Psoas muscle (tissue), 7 donors: ENCODE measurements at regions not wholly inside any gene's neighbourhood (a gene's known extent, or its start where the extent isn't known, plus 50 kb on each side); places are given as distances from the start of the nearest gene placed in this dataset.

Source experiments
- ATAC-seq, 4 donors: fragments of 200-7000 bp; cut with Tn5 transposase; one replicate each; pipeline ENCODE4 v1.9.1; 2020; ENCODE audit warnings: moderate library complexity in 3 of 4, mild to moderate bottlenecking in 2 of 4
- DNase-seq, 2 donors: peaks; one replicate each; pipeline ENCODE4 v3.0.0-alpha.2; 2020
- H3K27ac ChIP-seq: fragments of 200-600 bp; one replicate; pipeline ENCODE4 v1.8.0; 2022
- H3K27me3 ChIP-seq, 3 donors: fragments of 200-600 bp in 1 of 3; one replicate each; pipeline versions ENCODE4 v1.6.1 to v1.8.0; 2013 to 2022; ENCODE audit warnings: low read length in 2 of 3, mild to moderate bottlenecking in 2 of 3, moderate library complexity in 1 of 3; ENCODE audit not compliant: insufficient read depth in 3 of 3
- H3K36me3 ChIP-seq, 2 donors: fragments of 200-600 bp in 1 of 2; one replicate each; pipeline versions ENCODE4 v1.6.1 to v1.8.0; 2013 to 2022; ENCODE audit warnings: low read depth in 1 of 2, mild to moderate bottlenecking in 1 of 2, moderate library complexity in 1 of 2; ENCODE audit not compliant: insufficient read depth in 1 of 2
- H3K4me1 ChIP-seq: fragments of 200-600 bp; one replicate; pipeline ENCODE4 v1.8.0; 2022
- H3K4me3 ChIP-seq: fragments of 200-600 bp; one replicate; pipeline ENCODE4 v1.8.0; 2022; ENCODE audit warnings: mild to moderate bottlenecking
- H3K9me3 ChIP-seq: fragments of 200-600 bp; one replicate; pipeline ENCODE4 v1.8.0; 2022
- WGBS, 3 donors: extraction: QIAGEN DNeasy Blood & Tissue Kit; methylation state at CpG; one replicate each; pipeline versions ENCODE4 v1.1.6 to v1.1.7; 2013; 5-methylcytosine and 5-hydroxymethylcytosine counted together
- intact Hi-C, 2 donors: fragments of 100-400 bp; cut with DNase I; formaldehyde crosslinking; loops; one replicate each; pipeline versions ENCODE4 v1.11.0 to v1.14.2; 2022
- TF ChIP-seq, protein P1 (sequence below): fragments of 200-600 bp; IDR thresholded peaks from one replicate; pipeline ENCODE4 v1.8.0; 2022; ENCODE audit warnings: antibody characterized with exemption
- donor health status: healthy with polysubstance abuse.
- donor health status: DM: no; HTN: no; CAD: no; lungs with moderate emphysema.
- donor health status: Bipolar disorder and iron deficiency.
- donor health status: healthy.
- donor health status: DM: yes; HTN: yes; CAD: no.
- donor health status: DM: no; HTN: no; CAD: no.
- donor health status: DM: yes; HTN: yes; CAD: no.

DNA sequence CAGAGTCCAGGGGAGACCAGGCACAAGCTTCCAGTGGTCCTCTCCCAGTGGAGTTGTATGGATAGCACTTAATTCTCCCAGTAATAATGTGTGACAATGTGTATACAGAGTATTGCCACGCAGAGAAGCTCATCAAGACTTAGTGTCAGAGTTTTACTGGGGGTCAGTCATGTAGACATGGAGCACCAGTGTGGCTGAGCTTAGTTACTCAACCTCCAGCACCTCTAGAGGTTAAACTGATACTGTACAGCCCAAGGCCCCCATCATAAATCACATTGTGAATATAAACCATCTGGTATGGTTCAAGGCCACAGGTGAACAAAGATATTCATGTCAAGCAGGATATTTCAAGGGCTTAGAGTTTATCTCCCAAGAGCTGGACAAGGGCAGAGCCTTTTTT, 378.1 kb upstream of the TMPO start:
- DNase-seq (no peak), ATAC-seq (no peak)
- WGBS, 3 donors, result 15 to 35% (median 19%) methylated on average over 1 of the region's 1 CpG
- H3K27ac ChIP-seq, result no peak overlapping the region
- intact Hi-C loops, result no loop called here
- H3K4me3 ChIP-seq, result no peak overlapping the region
- H3K27me3 ChIP-seq, result no peaks in the 10 kb centered on the region
- no peaks in the 10 kb centered on the region for H3K9me3 ChIP-seq
- H3K36me3 ChIP-seq, result no peaks in the 10 kb centered on the region
- TF ChIP-seq, protein P1, sequence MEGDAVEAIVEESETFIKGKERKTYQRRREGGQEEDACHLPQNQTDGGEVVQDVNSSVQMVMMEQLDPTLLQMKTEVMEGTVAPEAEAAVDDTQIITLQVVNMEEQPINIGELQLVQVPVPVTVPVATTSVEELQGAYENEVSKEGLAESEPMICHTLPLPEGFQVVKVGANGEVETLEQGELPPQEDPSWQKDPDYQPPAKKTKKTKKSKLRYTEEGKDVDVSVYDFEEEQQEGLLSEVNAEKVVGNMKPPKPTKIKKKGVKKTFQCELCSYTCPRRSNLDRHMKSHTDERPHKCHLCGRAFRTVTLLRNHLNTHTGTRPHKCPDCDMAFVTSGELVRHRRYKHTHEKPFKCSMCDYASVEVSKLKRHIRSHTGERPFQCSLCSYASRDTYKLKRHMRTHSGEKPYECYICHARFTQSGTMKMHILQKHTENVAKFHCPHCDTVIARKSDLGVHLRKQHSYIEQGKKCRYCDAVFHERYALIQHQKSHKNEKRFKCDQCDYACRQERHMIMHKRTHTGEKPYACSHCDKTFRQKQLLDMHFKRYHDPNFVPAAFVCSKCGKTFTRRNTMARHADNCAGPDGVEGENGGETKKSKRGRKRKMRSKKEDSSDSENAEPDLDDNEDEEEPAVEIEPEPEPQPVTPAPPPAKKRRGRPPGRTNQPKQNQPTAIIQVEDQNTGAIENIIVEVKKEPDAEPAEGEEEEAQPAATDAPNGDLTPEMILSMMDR, result no peak
- no peaks in the 10 kb centered on the region for H3K4me1 ChIP-seq

DNA sequence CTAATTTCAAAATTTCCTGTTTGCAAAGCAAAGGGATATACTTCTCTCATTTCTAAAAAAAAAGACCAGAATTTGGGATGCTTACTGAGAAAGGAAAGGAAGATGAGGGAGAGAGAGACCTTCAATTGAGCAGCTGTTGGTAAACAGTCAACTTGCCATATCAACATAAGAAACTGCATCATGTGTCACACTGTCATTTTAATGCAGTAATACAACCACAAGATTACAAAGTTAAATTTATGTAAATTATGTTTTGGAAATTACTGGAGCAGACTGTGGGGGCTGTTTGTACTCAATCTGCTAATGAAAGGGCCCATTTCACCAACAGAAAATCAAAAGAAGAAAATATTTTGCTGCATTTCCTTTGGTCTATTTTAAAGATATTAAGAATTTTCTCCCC, 370.4 kb upstream of the TMPO start:
- H3K27me3 ChIP-seq, result no peaks in the 10 kb centered on the region
- H3K4me1 ChIP-seq, result no peaks in the 10 kb centered on the region
- H3K9me3 ChIP-seq, result no peaks in the 10 kb centered on the region
- H3K27ac ChIP-seq, result no peak overlapping the region
- TF ChIP-seq, protein P1, result no peak
- H3K4me3 ChIP-seq, result no peak overlapping the region
- H3K36me3 ChIP-seq, result no peaks in the 10 kb centered on the region
- intact Hi-C loops, result no loop called here
- no peak for DNase-seq
- ATAC-seq, result no peak

DNA sequence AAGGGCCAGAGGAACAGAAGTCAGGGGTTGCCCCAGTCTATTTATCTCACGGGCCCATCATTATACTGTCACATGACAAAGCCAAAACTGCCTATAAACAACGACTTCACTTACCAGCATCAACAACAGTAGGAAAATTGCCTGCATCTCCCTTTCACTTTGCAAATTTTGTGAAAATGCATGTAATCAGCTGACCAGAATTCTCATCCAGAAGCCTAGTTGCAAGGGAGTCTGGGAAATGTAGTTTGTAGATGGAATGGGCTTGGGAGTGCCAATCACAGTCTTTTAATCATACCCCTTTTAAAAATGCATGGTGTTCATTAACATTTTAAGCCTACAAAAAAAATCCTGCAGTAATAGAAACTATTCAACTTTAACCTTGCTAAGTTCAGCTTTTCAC, 369.3 kb upstream of the TMPO start:
- ATAC-seq (no peak), DNase-seq (no peak)
- Histone ChIP-seq H3K4me1 (no peaks in the 10 kb centered on the region), H3K9me3 (no peaks in the 10 kb centered on the region), H3K27ac (no peak overlapping the region), H3K36me3 (no peaks in the 10 kb centered on the region), H3K27me3 (no peaks in the 10 kb centered on the region), H3K4me3 (no peak overlapping the region)
- WGBS, 3 donors, result 72 to 89% (median 86%) methylated on average over 2 of the region's 2 CpGs
- intact Hi-C loops, result no loop called here
- TF ChIP-seq, protein P1, result no peak

DNA sequence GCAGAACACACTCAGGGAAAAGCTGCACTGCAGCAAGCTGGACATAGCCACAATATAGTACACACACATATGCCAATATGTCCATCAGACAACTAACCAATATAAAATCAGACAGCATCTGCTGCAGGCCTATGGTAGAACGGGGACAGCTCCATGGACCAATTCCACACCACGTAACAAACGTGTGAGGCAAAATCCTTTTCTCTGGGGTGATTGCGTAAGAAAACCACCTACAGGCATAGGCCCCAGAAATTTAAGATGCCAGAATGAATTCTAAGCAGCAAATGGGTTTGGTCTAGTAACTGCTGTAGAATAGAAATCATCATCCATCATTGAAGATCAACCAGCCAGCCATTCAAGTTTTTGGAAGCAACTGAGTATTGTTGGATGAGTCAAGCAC, 368.9 kb upstream of the TMPO start:
- TF ChIP-seq, protein P1, result no peak
- ATAC-seq (no peak), DNase-seq (no peak)
- Histone ChIP-seq H3K36me3 (no peaks in the 10 kb centered on the region), H3K27ac (no peak overlapping the region), H3K27me3 (no peaks in the 10 kb centered on the region), H3K9me3 (no peaks in the 10 kb centered on the region), H3K4me3 (no peak overlapping the region), H3K4me1 (no peaks in the 10 kb centered on the region)
- 66 to 87% (median 74%) methylated on average over 4 of the region's 4 CpGs for WGBS, 3 donors
- intact Hi-C loops, result no loop called here

DNA sequence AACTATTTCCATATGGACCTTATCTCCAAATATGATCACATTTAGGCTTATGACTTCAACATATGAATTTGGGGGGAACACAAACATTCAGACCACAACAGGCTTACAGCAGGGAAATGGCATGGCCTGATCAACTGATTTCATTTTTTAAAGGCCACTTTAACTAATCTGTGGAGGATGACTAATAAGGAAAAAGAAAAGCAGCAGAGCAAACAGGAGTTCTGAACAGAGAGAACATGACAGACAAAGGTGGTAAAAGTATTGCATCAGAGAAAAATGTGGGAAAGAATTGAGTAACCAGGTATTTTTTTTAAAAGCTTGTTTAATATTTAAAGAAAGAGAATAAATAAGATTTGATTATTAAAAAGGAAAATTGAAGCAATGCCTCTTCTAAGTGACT, 366.1 kb upstream of the TMPO start:
- Histone ChIP-seq H3K4me1 (no peaks in the 10 kb centered on the region), H3K27ac (no peak overlapping the region), H3K36me3 (no peaks in the 10 kb centered on the region), H3K27me3 (peaks cover 0 to 3% (median 0%) of the 10 kb centered on the region in 3 donors), H3K4me3 (no peak overlapping the region), H3K9me3 (no peaks in the 10 kb centered on the region)
- no peak for ATAC-seq
- intact Hi-C loops, result no loop called here
- DNase-seq, result no peak
- TF ChIP-seq, protein P1, result no peak
